ENCODE measurements at regions not wholly inside any gene's neighbourhood (a gene's known extent, or its start where the extent isn't known, plus 50 kb on each side); places are given as distances from the start of the nearest gene placed in this dataset.

DNA sequence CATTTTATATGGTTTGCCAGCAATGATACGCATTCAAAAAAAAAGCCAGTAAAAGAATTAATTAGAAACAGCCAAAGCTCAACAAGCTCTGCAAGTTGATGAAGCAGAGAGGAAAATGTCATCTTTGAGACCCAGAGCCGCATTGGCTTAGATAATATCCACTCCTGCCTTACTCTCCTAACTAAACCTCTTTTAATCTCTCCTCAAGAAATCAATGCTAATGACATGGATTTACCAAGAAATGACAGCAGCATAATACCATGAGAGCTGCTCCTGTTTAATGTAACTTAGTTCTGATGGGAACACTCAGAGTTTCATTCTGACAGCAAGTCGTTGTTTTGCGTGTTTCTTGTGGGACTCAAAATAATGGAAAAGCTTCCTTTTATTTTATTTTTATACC lies 1099.4 kb upstream of the PIK3C3 start:
- TF ChIP-seq, protein P1, sequence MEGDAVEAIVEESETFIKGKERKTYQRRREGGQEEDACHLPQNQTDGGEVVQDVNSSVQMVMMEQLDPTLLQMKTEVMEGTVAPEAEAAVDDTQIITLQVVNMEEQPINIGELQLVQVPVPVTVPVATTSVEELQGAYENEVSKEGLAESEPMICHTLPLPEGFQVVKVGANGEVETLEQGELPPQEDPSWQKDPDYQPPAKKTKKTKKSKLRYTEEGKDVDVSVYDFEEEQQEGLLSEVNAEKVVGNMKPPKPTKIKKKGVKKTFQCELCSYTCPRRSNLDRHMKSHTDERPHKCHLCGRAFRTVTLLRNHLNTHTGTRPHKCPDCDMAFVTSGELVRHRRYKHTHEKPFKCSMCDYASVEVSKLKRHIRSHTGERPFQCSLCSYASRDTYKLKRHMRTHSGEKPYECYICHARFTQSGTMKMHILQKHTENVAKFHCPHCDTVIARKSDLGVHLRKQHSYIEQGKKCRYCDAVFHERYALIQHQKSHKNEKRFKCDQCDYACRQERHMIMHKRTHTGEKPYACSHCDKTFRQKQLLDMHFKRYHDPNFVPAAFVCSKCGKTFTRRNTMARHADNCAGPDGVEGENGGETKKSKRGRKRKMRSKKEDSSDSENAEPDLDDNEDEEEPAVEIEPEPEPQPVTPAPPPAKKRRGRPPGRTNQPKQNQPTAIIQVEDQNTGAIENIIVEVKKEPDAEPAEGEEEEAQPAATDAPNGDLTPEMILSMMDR (IDR thresholded peaks at IDR 0.05; ENCODE audit: low read depth, low read length), result no peak
- no peak for TF ChIP-seq POLR2A (IDR thresholded peaks at IDR 0.05; ENCODE audit: extremely low read depth, insufficient read length)
- TF ChIP-seq, protein P2, sequence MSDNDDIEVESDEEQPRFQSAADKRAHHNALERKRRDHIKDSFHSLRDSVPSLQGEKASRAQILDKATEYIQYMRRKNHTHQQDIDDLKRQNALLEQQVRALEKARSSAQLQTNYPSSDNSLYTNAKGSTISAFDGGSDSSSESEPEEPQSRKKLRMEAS (IDR thresholded peaks at IDR 0.05; ENCODE audit: low read depth, low read length), result no peak
- TF ChIP-seq MYC (IDR thresholded peaks at IDR 0.05; ENCODE audit: low read depth, low read length), result no peak
